Activated CD8-positive, alpha-beta memory T cell treated with anti-CD3 and anti-CD28 coated beads, Interleukin-2, amount 50 U/mL, for 4 hours (primary cell): ENCODE measurements at regions not wholly inside any gene's neighbourhood (a gene's known extent, or its start where the extent isn't known, plus 50 kb on each side); places are given as distances from the start of the nearest gene placed in this dataset.
"Not testable (repeated sequence)": the region's sequence is repeated elsewhere in the genome, so short reads cannot be mapped to it uniquely, and the experiment has no call there.

Experiments
- DNase-seq: peaks from one replicate; pipeline ENCODE4 v3.0.0-alpha.2; 2020

DNA sequence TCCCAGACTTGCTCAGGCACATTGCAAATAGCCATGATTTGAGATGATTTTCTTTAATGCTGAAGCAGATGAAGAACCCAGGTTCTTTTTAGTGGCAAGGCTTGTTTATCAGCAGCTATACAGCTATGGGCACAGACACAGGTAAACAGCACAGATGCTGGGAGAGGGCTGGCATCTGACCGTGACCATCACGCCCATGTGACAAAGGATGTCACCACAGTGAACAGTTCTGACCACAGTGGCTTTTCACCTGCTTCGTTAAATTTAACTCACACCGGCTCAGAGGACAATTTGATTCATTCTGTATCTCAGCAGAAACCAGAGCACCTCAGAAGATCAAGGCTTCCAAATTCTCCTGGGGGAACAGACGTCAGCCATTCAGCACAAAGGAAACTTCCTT lies 142.6 kb downstream of the CDH26 start:
- no peak for DNase-seq

DNA sequence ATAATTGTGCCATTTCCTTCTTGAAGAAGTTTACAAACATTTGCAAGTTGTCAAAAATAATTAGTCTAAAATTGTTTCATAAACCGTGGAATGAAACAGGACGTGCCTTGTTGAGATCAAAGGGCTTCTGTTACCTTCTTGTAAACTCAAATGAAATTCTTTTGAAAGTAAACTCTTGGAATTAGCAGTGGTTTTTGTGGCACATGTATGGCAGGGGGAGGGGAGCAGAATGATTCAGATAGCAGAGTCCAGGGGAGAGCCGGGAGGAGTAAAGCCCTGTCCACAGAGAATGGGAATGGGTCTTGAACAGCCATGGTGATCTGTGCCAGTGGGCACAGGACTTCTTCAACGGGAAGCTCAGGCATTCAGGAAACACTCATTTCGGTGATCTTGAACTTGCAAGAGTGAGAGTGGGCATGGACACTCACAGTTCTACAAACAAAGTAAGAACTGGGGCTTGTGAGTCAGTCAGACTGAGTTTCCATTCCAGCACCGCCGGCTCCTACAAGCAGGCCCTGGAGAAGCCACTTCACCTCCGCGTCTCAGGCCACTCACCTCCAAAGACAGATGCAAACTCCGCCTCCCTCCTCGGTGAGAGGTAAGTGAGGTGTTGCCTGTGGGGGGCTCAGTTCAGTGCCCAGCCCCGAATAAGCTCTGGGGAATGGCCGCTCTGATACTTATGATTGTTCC lies 143.1 kb downstream of the CDH26 start:
- DNase-seq: no peak

DNA sequence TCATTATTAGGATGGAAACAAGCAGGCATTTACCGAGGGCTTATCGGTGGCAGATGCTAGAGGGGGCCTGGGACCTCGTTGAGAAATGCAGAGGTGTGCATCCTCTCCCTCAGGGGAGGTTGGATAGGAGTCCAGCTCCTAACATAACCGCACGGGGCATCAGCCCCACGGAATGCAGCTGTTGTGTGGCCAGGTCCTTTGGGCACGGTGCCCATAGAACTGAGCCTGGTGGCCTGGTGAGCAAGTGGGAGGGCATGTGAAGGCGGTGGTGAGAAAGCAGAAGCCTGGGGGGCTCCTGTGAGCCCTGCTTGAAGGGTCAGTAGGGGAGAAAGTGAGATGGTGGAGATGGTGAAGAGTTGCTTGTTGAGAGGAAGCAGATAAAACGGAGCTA lies 143.7 kb downstream of the CDH26 start:
- DNase-seq: no peak

DNA sequence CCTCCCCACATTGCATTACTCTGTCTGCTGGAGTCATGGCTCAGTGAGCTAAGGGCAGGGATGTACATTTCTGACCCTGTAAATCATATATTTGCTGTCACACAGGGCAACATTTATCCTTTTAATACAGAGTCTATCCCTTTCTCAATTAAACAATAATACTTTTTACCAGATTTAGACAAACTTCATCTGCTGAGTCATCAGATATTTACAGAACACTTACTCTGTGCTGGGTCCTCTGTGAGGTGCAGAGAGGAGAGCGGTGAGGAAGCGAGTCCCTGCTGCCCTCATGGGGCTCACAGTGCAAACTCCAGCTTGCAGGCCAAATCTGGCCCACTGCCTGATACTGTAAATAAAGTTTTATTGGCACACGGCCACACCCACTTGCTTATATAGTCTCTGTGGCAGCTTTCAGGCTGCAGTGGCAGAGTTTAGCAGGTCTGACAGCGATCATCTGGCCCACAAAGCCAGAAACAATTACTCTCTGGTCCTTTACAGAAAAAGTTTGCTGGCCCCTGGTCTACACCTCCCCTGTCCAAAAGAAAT lies 144.5 kb downstream of the CDH26 start:
- no peak for DNase-seq

DNA sequence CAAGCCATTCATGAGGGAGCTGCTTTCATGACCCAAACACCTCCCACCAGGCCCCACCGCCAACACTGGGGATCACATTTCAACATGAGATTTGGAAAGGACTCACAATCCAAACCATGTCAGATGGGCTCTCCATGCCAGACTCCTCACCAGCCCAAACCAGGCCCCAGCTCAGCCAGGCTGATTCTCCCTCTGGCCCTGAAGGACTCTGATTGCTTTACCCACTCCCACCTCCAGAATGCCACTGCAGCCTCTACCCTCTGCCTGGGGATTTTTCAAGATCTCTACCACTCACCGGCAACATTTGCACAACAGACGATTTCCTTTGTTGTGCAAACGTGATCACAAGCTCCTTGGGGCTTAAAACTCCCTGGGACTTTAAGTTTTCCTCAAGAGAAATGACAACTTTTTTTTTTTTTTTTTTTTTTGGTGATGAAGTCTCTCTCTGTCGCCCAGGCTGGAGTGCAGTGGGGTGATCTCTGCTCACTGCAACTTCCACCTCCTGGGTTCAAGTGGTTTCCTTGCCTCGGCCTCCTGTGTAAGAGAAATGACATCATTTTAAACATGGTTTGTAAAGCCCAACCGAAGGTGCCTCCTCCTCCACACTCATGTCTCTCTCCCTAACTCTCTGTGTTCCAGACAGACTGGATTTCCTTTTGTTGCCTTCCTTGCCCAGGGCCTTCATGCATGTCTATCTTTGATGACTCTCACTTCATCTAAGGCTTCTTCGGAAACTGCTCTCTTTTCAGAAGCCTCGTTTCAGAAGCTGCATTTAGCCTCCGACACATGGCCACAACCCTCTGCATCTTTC lies 147.0 kb downstream of the CDH26 start:
- no peak for DNase-seq

DNA sequence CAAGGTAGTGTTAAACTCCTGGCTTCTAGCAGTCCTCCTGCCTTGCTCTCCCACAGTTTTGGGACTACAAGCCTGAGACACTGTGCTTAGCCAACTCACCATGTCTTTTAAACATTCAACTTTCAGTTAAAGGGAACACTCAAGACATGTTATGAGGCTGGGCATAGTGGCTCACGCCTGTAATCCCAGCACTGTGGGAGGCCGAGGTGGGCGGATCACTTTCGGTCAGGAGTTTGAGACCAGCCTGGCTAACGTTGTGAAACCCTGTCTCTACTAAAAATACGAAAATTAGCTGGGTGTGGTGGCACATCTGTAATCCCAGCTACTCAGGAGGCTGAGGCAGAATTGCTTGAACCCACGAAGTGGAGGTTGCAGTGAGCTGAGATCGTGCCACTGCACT lies 148.0 kb downstream of the CDH26 start:
- not testable (repeated sequence) for DNase-seq

DNA sequence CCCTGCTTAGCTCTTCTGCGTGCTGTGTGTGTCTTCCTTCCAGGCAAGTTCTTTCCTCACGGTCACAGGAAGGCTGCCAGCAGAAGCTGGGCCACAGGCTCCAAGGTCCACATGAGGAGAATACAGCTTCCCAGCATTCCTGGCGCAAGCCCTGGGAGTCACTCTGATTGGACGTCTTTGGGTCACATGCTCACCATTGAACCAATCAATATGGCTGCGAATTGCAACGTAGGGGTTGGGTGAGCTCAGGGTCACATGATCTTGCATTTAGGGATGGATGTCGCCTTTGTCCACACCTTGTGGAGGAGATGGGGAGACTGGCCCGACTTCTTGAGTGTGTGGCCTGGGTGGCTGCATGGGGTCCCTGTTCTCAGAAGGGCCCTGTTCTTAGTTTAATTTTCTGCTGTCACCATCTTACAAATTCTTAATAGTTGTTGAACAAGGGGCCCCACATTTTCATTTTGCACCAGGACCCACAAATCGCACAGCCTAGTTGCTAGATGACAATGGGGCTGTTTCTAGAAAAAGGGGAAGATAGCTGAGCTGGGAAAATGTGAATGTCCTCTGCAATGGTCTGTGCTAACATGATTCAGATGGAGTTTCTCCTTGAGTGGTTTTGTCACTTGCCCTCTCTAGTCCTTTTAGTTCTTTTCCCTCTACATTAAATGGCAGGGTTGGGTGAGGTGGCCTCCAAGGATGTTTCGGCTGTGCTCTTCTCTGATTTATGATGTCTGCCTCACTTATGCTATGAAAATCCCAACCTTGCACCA lies 149.6 kb downstream of the CDH26 start:
- no peak for DNase-seq

DNA sequence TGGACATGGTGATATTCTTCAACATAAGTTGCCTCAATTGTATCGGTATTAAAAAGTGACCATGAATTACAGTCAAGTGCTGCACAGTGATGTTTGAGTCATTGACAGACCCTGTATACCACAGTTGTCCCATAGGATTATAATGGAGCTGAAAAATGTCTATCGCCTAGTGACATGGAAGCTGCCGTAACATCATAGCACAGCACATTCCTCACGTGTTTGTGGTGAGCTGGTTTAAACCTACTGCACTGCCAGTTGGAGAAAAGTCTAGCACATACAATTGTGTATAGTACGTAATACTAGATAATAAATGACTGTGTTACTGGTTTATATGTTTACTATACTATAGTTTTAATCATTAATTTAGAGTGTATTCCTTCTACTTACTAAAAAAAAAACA lies 150.2 kb downstream of the CDH26 start:
- DNase-seq: no peak

DNA sequence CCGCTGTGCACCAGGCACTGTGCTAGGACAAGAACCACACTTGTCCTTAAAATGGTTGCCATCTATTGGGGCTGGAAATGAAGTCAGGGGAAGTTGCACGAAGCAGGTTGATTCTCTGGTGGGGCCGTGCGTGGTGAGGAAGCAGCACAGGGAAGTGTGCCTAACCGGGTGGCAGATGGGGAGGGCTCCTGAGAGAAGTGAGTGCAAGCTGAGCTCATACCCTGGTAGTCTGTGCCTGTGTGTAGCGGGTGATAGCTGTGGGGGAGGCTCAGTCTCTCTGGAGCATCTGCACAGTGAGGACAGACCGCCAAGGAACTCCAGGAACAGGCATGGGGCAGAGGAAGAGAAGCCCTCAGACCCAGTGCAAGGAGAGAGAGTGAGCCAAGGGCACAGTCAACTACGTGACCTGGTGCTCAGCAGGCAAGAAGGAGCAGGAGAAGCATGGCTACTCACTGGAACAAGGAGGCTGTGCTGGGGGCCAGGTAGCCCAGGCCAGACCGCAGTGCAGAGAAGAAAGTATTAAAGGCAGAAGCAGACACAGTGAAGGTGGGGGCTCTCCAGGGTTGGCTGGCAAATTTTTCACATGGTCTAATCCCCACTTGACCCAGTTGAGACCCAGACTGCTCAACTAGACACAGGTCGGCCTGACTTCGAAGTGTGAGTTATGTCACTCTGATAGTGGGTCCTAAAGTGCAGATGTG lies 155.0 kb downstream of the CDH26 start:
- DNase-seq: no peak

DNA sequence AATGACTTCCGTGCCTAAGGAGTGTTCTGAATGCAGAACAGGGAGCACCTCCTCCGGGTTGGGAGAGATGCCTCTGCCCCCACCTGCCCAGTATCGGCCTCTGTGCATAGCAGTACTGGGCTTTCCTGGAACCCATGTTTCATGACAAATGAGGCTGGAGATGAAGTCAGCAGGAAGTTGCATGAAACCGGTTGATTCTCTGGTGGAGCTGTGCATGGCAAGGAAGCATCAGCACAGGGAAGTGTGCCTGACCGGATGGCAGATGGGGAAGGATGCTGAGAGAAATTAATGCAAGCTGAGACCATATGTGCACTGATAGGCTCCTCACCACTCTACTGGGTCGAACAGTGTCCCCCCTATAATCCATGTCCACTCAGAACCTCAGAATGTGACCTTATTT lies 155.5 kb downstream of the CDH26 start:
- DNase-seq: no peak

DNA sequence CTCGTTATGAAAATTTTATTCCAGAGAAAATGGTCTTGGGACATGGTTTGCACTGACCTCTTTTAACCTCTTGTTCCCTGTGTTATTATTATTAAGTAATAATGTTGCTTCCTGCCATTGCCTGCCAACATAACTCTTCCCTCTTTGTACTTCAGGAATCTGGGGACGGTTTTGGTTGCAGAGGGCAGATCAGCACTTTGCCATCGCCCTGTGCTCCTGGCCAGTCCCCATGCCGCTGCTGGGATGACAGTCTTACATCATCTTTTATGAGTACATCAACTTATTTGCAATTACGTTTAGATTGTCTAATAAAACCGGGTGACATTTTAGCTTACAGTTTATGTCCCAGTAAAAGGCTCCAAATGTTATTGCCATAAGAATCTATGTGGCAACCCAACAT lies 157.2 kb downstream of the CDH26 start:
- no peak for DNase-seq

DNA sequence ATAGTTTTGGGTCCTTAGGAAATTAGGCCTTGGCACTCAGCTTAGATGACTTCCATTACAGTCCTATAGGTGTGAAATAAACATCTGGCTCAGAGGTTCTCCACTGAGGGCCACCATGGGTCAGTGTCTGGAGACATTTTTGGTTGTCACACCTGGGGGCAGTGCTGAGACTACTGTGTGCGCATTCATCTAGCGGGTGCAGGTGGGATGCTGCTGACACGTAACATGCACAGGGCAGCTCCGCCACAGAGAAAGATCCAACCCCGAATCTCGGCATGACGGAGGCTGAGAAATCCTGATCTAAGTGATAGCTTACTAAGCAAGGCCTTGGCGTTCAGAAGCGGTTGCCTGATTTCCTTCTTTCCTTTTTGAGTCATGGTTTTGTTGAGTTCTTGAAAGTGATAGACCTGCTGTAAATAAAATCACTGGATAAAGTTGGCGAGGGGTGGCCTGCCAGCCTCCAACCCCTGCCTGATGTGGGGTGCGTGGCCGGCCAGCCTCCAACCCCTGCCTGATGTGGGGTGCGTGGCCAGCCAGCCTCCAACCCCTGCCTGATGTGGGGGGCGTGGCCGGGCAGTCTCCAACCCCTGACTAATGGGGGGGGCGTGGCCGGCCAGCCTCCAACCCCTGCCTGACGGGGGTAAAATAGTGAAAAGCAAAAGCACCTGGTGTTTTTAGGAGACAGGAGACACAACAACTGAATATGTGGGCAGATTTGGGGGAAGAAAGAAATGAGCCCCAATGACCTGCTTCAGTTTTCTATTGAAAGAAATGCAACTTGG lies 158.1 kb downstream of the CDH26 start:
- no peak for DNase-seq

DNA sequence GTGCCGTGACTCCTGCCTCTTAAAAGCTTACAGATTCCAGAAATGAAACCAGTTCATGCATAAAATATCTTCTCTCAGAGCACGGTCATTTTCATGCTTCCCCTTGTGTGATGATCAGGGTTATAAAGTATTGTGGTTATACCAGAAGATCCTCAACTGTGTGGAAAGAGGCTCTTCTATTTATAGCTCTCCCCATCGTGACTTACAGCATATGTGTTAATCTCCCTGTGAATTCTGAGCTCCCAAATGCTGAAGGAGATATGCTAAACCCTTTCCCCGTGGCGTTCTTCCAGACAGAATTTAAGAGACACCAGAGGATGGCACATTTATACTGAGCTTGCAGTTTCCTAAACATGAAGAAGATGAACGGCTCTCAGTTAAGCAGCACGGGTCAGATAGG lies 158.8 kb downstream of the CDH26 start:
- DNase-seq: no peak

DNA sequence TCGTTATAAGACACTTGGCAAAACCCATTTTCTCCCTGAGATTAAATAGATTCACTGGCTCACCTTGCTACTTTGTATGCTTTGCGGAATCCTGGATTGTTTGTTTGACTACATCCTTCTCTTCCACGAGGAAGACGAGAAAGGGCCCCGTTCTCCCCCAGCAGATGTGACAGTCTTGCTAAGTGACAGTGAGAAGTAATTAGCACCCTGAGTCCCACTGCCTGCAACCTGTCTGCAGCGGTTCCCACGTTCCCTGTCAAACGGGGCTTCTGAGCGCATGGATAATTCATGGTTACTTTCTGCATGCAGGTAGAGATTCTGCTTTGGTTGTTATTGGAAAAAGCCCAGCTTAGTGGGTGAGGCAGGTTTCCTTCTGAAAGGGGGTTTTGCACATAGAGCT lies 163.7 kb downstream of the CDH26 start:
- no peak for DNase-seq

DNA sequence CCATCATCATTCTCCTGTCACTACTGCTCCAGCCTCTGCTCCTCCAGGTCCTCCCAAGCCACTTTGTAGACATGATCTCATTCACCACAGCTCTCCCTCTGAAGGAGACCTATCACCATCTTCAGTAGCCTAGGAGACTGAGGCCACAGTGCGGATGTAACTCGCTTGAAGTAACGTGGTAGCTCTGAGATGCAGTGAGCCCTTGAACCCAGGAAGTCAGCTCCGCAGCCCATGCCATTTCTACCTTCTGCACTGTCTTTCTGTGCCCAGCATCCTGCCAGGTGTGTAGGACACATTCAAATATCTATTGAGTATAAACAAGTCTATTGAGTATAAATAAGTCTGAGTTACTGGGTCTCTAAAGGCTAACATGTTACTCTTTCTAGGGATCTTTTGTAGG lies 164.4 kb downstream of the CDH26 start:
- DNase-seq: no peak

DNA sequence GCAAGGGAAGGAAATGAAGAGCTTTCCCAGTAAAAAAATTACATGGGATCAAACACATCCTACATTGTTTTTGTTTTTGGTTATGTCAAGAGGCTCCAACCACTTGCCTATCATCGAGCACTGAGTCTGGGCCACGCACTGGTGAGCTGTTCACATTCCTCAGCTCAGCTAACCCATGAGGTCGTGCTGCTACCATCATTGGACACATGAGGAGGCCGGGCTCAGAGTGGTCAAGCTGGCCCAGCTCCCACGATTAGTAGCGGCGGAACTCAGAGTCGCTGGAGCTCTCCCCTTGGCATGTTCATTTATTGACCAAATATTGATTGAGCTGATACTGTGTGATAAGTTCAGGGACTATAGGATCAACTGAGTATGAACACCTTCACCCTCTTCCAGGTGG lies 164.9 kb downstream of the CDH26 start:
- no peak for DNase-seq

DNA sequence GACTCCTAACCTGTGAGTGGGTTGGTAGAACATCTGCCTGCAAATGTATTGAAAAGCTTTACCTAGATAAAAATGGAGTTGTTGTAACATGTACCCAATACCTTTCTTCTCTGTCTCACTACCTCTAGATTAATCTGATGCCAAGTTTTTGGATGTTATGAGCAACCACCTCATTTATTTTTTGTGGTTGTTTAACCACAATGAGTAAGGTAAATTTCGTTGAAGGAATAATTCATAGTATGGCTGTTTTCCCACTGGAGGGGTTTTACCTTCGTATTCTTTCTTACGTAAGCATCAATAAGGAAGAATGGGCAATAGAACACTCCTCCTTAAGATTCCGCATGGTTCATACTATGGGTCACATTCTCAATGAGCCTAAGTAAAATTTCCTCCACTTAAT lies 165.4 kb downstream of the CDH26 start:
- DNase-seq: no peak

DNA sequence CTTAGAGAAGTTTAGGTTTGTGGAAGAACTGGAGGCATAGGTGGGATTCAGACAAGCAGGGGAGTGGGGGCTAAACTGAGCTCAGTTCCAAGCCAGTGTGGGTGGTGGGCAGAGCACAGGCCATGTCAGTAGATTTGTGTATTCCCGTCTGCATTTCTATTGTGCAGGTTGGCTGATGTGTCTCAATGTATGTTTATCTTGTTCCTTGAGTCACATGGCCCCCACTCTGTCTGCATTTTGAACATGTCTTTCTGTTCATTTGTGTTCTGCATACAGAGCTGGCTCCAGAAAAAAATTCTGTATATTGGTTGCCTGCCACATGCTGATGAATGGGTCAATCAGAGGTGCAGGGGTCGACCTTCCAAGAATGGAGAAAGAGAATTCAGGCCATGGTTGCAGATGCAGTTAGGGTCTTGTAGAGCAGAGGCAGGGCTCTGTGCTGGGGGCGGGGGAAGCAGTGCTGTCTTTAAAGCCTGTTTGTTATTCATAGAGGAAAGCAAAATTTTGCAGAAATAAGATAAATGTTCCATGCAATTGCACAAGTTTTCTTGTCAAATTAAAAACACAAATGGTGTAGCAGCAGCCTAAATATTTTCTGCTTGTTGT lies 166.7 kb downstream of the CDH26 start:
- DNase-seq: no peak

DNA sequence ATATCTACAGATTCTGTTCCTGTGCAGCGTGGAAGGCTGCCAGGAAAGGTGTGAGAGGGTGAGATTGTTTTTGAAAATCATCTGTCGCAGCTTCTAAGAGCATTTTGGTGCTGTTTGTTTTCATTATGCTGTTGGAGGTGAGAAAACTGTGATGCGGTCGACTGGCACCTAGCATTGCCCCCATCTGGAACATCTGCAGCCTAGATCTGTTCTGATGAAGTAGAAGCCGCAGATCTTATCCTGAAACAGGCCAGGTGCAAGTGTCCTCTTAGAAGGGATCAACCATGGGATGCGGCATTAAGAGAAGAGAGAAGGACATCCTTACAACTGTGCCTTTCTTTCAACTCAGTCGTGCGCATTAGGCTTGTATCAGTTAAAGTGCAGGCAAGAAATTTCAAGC lies 167.3 kb downstream of the CDH26 start:
- no peak for DNase-seq

DNA sequence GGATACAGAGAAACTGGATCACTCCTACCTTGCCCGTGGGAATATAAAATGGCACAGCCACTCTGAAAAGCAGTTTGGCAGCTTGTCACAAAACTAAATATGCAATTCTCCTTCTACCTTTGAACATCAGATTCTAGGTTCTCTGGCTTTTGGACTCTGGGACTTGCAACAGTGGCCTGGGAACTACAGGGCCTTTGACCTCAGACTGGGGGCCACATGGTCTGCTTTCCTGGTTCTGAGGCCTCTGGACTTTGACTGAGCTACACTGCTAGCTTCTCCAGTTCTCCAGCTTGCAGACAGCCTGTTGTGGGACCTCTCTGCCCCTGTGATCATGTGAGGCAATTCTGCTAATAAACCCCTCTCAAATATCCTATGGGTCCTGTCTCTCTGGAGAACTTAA lies 168.8 kb downstream of the CDH26 start:
- DNase-seq: no peak

DNA sequence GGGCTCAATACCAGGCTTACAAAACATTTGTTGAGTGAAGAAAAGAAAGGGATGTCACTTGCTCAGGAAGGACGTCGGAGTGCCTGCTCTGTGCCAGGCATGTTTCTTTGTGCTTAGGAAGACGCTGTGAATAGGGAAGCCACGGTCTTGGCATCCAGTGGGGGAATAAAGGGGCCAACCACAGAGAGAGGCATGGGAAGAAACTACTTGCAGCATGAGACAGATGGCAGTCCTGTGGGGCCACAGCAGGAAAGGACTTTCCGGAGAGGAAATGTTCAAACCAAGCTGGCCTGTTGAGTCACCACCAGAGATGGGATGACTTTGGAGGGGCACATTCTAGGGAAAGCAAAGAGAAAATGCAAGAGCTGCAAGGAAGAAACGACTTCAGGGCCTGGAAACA lies 173.2 kb downstream of the CDH26 start:
- no peak for DNase-seq
